ENCODE measurements at regions not wholly inside any gene's neighbourhood (a gene's known extent, or its start where the extent isn't known, plus 50 kb on each side); places are given as distances from the start of the nearest gene placed in this dataset.
"Not testable (repeated sequence)": the region's sequence is repeated elsewhere in the genome, so short reads cannot be mapped to it uniquely, and the experiment has no call there.

DNA sequence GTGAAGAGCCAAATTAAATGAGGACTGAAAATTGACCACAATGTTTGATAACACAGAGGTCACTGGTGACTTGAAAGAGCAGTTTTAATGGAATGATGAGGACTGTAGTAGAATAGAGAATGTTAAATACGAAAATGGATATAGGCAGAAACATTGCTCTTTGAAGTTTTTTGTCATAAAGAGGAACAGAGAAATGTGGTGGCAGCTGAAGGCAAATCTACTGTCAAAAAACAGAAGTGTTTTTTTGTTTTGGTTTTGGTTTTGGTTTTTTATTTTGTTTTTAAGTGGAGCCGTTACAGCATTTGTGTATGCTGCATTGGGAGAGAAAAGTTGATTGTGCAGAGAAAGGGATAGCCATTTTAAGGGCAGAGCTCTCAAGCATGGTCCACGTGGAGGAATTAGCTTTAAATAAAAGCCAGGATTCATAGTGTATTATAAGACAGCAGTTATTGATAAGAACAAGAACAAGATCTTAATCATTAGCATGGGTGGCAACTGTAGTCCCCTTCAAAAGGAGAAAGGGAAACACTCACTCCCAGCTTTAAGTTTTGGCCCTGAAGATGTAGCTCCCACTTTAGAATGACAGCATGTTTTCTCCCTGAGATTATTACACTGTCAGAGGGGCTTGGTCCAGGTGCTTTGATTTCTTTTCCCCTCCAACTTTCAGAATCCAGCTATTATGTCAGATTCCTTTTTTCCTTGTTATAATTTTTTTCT lies 156.7 kb upstream of the BET1 start:
- DNase-seq (ENCODE audit: low spot score), result no peak
- in situ Hi-C loops (cut with HindIII; ENCODE audit: low sequenced_read_pairs), result no loop called here

DNA sequence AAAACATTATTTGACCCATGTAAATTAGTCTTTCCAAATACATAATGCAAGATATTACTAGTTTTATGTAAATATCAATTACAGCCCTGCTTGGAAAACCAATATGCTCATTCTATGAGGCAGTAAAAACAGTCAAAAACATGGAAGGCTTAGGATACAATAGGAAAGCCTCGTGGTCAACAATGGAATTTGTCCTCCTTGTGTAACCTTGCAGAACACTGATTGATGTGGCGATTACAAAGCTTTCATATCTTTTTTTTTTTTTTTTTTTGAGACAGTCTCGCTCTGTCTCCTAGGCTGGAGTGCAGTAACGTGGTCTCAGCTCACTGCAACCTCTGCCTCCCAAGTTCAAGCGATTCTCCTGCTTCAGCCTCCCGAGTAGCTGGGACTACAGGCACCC lies 157.3 kb upstream of the BET1 start:
- in situ Hi-C loops (cut with HindIII; ENCODE audit: low sequenced_read_pairs), result no loop called here
- no peak for DNase-seq (ENCODE audit: low spot score)

DNA sequence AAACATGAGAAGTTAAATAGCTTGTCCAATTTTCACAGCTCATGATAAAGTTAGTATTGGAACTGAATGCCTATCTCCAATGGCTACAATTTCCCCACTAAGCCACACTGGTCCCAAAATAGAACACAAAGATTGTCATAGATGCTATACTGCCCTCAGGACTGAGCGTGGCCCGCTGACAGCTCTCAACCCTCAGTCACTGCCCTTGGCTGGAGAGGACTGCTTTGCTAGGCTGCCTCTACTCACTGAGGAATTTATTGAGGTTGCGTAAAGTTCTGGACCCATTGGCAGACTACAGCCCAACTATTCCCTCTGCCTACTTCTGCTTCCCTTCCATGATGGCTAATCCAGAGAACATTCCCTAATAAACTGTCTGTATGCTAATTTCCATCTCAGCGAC lies 165.5 kb upstream of the BET1 start:
- in situ Hi-C loops (cut with HindIII; ENCODE audit: low sequenced_read_pairs), result no loop called here
- DNase-seq (ENCODE audit: low spot score), result no peak

DNA sequence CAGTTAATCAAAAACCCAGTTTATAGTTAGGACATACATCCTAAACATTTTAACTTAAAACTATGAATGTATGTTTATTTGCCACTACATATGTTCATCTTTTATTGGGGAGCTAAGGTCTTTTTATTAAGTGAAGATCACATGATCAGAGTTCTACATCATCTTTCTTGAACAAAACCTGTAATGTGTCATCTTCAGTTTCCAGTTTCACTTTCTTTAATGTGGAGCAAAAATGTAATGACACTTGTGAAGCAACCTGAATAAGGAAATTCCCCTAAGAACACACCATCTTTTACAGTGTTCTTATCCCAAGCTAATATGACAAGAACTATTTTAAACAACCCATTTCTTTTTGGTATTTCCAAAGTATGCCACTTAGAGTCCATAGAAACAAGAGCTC lies 166.7 kb upstream of the BET1 start:
- DNase-seq (ENCODE audit: low spot score), result no peak
- in situ Hi-C loops (cut with HindIII; ENCODE audit: low sequenced_read_pairs), result no loop called here

DNA sequence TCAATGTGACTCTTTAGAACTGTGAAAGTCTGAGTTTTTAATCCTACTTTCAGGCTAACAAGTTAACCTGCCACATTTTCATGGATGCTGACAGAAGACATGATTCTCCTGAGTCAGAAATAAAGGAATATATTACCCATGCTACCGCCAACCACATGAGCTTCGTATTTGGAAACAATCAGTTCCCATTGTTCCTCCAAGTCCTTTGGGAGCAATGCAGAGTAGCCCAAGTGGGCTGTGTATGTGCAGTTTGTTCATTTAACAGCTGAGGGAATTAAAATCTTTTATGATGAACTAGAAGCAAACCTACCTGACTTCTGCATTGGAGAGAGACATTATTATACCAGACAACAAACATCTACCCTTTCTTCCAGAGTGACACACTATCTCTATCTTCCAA lies 169.3 kb upstream of the BET1 start:
- in situ Hi-C loops (cut with HindIII; ENCODE audit: low sequenced_read_pairs), result no loop called here
- DNase-seq (ENCODE audit: low spot score), result no peak

DNA sequence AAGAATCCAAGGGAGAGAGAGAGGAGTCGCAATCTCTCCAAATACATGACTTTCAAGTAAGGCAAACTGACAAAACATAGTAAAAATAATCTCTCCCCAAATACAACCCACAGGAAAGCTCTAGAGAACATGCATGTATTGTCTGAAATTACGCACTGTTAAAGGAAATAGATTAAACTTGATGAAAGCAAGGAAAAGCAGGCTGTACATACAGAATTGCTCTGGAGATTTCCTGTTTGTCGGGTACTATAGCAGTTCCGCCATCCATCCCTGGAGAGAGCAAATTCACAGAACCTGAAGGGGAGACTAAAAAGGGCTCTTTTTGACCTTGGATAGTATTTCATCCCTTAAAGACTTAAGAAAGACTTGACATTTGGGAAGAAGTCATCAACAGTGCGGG lies 170.2 kb upstream of the BET1 start:
- no peak for DNase-seq (ENCODE audit: low spot score)
- in situ Hi-C loops (cut with HindIII; ENCODE audit: low sequenced_read_pairs), result no loop called here

DNA sequence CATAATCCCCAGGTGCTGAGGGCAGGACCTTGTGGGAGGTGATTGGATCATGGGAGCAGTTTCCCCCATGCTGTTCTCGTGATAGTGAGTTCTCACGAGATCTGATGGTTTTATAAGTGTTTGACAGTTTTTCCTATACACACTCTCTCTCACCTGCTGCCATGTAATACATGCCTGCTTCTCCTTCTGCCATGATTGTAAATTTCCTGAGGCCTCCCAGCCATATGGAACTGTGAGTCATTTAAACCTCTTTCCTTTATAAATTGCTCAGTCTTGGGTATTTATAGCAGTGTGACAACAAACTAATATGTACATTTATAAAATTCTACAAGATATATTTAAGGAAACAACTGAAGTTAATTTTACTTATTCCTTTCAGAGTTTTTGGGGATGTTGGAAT lies 170.8 kb upstream of the BET1 start:
- no peak for DNase-seq (ENCODE audit: low spot score)
- in situ Hi-C loops (cut with HindIII; ENCODE audit: low sequenced_read_pairs), result no loop called here

DNA sequence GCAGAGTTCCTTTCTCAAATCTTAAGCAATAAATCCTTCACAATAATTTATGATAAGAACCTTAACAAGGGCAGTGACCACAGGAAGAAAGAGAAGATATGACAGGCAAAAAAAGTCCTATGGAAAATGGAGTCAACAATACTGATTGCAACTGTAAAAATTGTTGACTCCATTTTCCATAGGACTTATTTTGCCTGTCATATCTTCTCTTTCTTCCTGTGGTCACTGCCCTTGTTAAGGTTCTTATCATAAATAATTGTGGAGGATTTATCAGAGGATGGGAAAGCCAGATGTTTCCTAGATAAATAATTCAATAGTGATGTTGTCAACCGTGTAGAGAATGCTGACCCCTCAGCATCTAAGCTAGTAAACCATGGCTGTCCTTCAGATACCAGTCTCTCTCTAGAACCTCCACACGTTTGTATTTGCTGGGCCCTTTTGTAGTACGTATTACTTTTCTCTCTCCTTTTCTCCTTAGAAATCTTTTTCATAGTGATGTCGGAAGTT lies 172.6 kb upstream of the BET1 start:
- no peak for DNase-seq (ENCODE audit: low spot score)
- in situ Hi-C loops (cut with HindIII; ENCODE audit: low sequenced_read_pairs), result no loop called here

DNA sequence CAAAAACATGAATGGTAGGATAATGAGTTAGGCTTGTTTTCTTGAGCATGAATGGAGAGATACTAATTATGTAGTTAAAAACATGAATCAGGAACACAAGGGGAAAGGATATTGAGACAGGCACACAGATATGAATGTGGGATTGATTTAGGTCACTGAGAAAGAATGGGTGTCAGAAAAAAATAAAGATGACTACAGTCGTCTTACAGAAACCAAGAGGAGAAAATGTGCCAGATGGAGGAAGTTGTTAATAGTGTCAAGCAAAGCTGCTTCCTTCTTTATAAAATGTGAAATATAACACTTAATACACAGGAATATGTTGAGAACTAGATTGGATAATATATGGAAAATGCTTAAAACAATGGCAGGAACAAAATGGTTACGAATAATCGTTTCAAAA lies 173.3 kb upstream of the BET1 start:
- no peak for DNase-seq (ENCODE audit: low spot score)
- in situ Hi-C loops (cut with HindIII; ENCODE audit: low sequenced_read_pairs), result no loop called here

DNA sequence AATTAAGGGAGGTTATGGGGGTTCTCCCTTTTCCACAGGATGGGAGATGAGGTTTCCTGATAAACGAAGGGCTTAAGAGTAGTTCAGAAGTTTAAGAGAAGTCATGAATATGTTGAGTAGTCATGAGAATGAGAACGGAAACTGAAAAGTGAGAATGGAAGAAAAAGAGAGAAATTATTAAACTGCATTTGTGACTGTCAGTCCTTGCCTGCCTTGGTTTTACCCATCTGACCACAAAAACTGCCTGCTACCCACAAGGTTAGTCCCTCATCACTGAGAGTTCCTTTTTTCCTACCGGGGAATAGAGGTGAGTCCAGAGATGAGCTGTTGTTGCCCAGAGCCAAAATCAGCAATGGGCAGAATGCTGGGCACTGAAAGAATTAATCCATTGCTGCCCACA lies 174.1 kb upstream of the BET1 start:
- in situ Hi-C loops (cut with HindIII; ENCODE audit: low sequenced_read_pairs), result no loop called here

DNA sequence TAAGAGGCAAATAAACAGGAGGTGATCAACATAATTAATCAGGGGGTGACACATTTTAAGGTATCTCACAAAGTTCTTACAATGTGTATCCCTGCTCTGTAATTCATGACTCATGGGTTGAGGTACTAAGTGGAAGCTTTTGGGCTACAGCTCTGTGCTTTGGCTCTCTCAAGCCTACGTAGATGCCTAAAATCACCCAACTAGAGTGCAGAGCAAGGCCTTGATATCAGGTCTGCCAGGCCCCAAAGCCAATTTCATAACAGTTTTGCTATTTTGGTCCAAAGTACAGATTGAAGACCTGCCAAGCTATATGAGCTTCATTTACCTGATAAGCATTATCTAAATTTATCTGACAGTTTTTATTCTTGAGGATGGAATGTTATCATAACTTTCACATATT lies 175.3 kb upstream of the BET1 start:
- DNase-seq (ENCODE audit: low spot score), result no peak
- in situ Hi-C loops (cut with HindIII; ENCODE audit: low sequenced_read_pairs), result no loop called here

More for the DNA sequence above, 174.1 kb upstream of the BET1 start:
- DNase-seq (ENCODE audit: low spot score), result no peak

DNA sequence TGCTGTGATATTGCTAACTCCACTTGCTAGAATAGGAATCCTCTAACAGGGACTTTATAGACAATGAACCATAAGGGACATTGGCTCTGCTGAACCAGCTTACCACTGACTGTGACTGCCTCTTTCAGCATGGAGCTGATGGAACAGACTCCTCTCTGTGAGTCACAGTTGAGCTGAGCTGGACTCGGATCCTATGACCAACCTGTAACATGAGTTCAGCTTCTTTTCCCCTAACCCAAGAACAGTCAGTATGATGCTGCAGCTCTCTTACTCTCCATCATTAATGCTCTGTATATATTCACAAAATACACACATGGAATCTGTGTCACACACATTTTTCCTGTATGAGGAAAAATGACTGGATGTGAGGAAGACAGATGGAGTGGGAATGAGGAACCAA lies 177.9 kb upstream of the BET1 start:
- in situ Hi-C loops (cut with HindIII; ENCODE audit: low sequenced_read_pairs), result no loop called here
- DNase-seq (ENCODE audit: low spot score), result no peak

DNA sequence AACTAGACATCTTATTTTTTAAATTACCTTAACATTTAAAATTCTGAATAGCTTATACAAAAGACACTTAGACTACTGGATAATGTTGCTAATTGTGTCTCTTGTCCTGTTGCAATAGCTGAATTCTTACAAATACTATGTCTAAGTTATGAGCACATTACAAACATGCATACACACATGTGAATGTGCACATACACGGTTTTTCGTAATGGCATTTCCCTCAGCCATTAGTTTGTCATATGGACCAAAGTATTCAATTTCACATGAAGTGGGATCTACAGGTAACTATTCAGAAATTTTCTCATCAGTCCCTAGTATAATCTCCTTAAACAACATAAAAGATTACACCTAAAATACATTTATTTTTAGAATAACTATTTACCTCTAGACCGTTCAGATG lies 178.6 kb upstream of the BET1 start:
- in situ Hi-C loops (cut with HindIII; ENCODE audit: low sequenced_read_pairs), result no loop called here
- no peak for DNase-seq (ENCODE audit: low spot score)

DNA sequence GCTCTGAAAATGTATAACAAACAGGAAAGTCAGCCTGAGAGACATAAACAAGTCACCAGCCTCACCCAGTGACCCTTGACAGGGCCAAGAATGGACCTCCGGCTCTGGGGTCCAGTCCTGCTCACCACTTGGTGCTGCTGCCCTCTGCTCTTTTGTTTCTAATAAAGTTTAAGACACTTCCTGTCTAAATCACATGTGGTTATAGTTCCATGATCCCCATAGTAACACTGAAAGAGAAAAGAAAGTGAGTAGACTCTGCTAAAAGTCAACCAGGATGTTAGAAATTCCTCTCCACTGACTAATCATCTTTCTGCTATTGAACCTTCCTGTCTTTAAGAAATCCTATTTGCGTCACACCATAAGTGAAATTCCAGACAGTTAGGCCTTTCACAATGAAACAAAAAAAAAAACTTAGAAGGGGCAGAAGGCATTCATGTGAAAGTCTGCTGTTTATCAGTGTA lies 179.2 kb upstream of the BET1 start:
- no peak for DNase-seq (ENCODE audit: low spot score)
- in situ Hi-C loops (cut with HindIII; ENCODE audit: low sequenced_read_pairs), result no loop called here

DNA sequence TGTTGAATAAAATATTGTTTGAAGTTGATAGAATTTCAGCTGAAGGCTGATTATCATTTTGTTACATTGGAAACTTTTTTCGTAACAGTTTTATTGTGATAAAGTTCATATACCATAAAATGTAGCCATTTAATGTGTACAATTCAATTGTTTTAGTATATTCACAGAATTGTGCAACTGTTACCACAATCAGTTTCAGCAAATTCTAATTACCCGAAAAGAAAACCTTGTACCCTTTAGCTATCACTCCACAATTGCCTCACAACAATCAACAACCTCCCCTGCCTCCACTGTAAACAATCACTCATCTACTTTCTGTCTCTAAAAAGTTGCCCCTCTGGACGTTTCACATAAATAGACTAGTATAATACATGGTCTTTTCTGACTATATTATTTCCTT lies 179.7 kb upstream of the BET1 start:
- no peak for DNase-seq (ENCODE audit: low spot score)
- in situ Hi-C loops (cut with HindIII; ENCODE audit: low sequenced_read_pairs), result no loop called here

DNA sequence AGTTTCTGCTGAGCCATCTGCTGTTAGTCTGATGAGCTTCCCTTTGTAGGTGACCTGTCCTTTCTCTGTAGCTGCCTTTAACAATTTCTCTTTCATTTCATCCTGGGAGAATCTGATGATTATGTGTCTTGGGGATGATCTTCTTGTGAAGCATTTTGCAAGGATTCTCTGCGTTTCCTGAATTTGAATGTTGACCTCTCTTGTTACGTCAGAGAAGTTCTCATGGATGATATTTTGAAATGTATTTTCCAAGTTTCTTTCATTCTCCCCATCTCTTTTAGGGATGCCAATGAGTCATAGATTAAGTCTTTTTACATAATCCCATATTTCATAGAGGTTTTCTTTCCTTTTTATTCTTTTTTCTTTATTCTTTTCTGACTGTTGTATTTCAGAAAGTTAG lies 184.2 kb upstream of the BET1 start:
- DNase-seq (ENCODE audit: low spot score), result no peak
- in situ Hi-C loops (cut with HindIII; ENCODE audit: low sequenced_read_pairs), result no loop called here

DNA sequence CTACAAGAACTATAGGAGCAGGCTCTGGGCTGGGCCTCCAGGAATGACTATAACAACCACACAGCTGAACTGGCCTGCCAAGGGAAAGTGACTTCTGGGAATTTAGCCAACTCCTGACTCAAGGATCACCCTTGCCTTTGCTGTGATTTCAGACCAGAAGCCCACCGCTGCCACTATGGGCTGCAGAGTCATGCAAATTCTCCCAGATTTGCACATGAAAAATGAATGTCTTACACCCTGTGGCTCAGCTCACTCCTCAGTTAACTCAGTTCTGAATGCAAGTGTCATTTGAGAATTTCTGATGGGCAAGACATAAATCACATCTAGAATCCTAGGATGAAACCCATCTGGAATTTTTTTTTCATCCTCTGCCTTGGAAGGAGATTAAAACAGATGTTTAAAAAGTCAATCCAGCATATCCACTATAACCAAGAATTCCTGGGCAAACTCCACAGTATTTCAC lies 186.5 kb upstream of the BET1 start:
- in situ Hi-C loops (cut with HindIII; ENCODE audit: low sequenced_read_pairs), result no loop called here
- no peak for DNase-seq (ENCODE audit: low spot score)

DNA sequence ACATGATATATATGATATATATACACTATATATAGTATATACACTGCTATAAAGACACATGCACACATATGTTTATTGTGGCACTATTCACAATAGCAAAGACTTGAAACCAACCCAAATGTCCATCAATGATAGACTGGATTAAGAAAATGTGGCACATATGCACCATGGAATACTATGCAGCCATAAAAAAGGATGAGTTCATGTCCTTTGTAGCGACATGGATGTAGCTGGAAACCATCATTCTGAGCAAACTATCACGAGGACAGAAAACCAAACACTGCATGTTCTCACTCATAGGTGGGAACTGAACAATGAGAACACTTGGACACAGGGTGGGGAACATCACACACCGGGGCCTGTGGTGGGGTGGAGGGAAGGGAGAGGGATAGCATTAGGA lies 190.3 kb upstream of the BET1 start:
- in situ Hi-C loops (cut with HindIII; ENCODE audit: low sequenced_read_pairs); DNase-seq (ENCODE audit: low spot score): not testable (repeated sequence)

DNA sequence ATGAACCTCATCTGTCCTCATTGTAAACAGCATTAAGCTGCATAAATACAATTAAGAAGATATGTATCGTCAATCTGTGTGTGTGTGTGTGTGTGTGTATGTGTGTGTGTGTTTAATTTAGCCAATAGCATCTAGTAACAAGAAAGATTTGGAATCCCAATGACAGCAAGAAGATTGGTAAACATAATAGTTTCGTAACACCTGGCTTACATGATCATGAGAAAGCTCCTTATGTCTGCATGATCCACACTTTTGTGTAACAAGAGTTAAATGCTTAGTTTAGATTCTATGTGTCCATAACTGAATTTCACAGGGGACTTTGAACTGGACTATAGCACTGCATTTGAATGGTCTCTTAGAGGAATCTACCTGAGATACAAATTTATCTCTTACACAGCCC lies 191.0 kb upstream of the BET1 start:
- no peak for DNase-seq (ENCODE audit: low spot score)
- in situ Hi-C loops (cut with HindIII; ENCODE audit: low sequenced_read_pairs), result no loop called here

DNA sequence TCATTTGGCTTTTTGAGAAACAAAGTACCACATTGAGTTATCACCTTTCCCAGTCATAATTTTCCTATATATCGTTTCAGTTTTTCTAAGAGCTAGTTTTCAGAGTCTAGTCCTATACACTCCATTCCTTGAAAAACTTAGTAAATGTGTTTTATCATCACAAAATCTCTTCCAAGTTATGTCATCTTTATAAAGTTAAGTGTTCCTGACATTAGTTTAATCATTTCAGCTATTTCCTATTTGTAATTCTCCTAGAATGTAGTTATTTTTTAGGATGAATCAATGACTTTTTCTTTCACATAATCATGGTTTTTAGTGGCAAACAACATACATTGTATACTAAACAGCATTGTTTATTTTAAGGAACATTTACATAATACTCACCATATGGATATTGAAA lies 191.7 kb upstream of the BET1 start:
- in situ Hi-C loops (cut with HindIII; ENCODE audit: low sequenced_read_pairs), result no loop called here
- DNase-seq (ENCODE audit: low spot score), result no peak

DNA sequence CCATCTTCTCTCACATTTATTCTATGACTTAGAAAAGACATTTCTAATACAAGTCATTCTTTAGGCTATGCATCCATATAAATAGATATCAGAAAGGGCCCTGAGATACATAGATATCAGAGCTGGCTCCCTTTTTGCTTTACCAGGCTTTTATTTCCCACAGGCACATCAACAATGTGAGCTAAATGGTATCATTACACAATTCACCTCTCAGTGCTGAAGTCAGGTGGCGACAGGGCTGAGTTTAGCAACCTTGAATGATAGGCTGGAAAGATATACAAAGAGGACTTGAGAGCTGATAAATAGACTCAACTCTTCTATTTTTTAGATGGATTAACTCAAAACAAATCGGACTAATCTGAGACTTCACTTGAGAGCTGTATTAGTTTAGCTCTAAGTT lies 189.2 kb upstream of the COL1A2 start:
- in situ Hi-C loops (cut with HindIII; ENCODE audit: low sequenced_read_pairs), result no loop called here
- no peak for DNase-seq (ENCODE audit: low spot score)

All from G401 (cell line).